Thyroid gland (tissue), 4 donors: ENCODE measurements at regions not wholly inside any gene's neighbourhood (a gene's known extent, or its start where the extent isn't known, plus 50 kb on each side); places are given as distances from the start of the nearest gene placed in this dataset.

ENCODE experiments used
- DNase-seq, 2 donors: peaks; one replicate each; pipeline ENCODE4 v3.0.0-alpha.2; 2019
- H3K27ac ChIP-seq, 3 donors: fragments of 200-600 bp; sonication (generic); 1 replicate in 2 of 3; 2 replicates in 1 of 3; pipeline ENCODE4 v1.5.1; 2016 to 2019; ENCODE audit warnings: mild to moderate bottlenecking in 1 of 3, moderate library complexity in 1 of 3
- H3K27me3 ChIP-seq: fragments of 200-600 bp; sonication (generic); one replicate; pipeline ENCODE4 v1.5.1; 2019
- H3K36me3 ChIP-seq, 2 donors: fragments of 200-600 bp; sonication (generic); one replicate each; pipeline ENCODE4 v1.5.1; 2016 to 2019
- H3K4me1 ChIP-seq, 2 donors: fragments of 200-600 bp; sonication (generic); one replicate each; pipeline ENCODE4 v1.5.1; 2017 to 2019
- H3K4me3 ChIP-seq, 3 donors: fragments of 200-600 bp; sonication (generic); replicated peaks in 1 of 3; 1 replicate in 2 of 3; 2 replicates in 1 of 3; pipeline ENCODE4 v1.5.1; 2016; ENCODE audit warnings: mild to moderate bottlenecking in 1 of 3
- H3K9me3 ChIP-seq: fragments of 200-600 bp; sonication (generic); one replicate; pipeline ENCODE4 v1.5.1; 2017
- POLR2A ChIP-seq, 2 donors: fragments of 450-650 bp; IDR thresholded peaks; one replicate each; pipeline ENCODE4 v1.6.1; 2017; ENCODE audit warnings: antibody characterized with exemption in 2 of 2, mild to moderate bottlenecking in 2 of 2, moderate library complexity in 1 of 2
- WGBS, 2 donors: methylation state at CpG; one replicate each; pipeline ENCODE4 v1.1.5; 2017; 5-methylcytosine and 5-hydroxymethylcytosine counted together
- intact Hi-C: fragments of 100-400 bp; cut with DNase I; formaldehyde crosslinking; loops from one replicate; pipeline ENCODE4 v1.15.1; 2023
- TF ChIP-seq, protein P1 (sequence below), 6 experiments: fragments of 200-600 bp in 3 of 6; fragments of 450-650 bp in 3 of 6; sonication (generic) in 3 of 6; IDR thresholded peaks; one replicate each; pipeline ENCODE4 v1.5.1; 2016 to 2019; ENCODE audit warnings: antibody characterized with exemption in 6 of 6, mild to moderate bottlenecking in 2 of 6, inconsistent platforms in 1 of 6, moderate library complexity in 1 of 6

DNA sequence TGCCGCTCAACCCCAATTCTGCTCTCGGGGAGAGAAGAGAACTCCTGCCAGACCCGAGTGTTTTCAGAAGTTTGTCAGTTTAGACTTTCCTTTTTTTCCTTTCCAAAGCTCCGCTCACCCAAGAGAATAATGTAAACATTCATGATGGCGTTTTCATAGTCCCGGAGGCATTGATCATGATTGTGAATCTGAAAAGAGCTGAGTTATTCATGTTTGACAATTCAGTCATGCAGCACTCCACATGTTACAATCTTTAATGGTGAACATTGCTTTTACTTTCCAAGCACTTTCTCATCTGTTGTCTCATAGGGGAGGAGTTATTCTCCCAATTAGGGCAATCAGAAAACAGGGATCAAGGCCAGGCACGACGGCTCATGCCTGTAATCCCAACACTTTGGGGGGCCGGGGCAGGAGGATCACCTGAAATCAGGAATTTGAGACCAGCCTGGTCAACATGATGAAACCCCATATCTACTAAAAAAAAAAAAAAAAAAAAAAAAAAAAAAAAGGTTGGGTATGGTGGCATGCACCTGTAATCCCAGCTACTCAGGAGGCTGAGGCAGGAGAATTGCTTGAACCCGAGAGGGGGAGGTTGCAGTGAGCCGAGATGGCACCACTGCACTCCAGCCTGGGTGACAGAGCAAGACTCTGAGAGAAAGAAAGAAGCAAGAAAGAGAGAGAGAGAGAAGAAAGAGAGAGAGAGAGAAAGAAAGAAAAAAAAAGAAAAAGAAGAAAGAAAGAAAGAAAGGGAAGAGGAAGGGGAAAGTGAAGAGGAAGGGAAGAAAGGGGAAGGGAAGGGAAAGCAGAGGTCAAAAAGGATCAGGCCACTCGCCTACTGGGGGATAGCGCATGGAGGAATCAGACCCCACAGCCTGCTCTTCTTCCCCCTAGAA, 70.0 kb upstream of the TNRC6C start:
- no peaks in the 10 kb centered on the region for H3K27me3 ChIP-seq
- intact Hi-C loops, result no loop called here
- TF ChIP-seq, protein P1, sequence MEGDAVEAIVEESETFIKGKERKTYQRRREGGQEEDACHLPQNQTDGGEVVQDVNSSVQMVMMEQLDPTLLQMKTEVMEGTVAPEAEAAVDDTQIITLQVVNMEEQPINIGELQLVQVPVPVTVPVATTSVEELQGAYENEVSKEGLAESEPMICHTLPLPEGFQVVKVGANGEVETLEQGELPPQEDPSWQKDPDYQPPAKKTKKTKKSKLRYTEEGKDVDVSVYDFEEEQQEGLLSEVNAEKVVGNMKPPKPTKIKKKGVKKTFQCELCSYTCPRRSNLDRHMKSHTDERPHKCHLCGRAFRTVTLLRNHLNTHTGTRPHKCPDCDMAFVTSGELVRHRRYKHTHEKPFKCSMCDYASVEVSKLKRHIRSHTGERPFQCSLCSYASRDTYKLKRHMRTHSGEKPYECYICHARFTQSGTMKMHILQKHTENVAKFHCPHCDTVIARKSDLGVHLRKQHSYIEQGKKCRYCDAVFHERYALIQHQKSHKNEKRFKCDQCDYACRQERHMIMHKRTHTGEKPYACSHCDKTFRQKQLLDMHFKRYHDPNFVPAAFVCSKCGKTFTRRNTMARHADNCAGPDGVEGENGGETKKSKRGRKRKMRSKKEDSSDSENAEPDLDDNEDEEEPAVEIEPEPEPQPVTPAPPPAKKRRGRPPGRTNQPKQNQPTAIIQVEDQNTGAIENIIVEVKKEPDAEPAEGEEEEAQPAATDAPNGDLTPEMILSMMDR (IDR thresholded peaks at IDR 0.05), result no peak
- TF ChIP-seq POLR2A (IDR thresholded peaks at IDR 0.05), result no peak

DNA sequence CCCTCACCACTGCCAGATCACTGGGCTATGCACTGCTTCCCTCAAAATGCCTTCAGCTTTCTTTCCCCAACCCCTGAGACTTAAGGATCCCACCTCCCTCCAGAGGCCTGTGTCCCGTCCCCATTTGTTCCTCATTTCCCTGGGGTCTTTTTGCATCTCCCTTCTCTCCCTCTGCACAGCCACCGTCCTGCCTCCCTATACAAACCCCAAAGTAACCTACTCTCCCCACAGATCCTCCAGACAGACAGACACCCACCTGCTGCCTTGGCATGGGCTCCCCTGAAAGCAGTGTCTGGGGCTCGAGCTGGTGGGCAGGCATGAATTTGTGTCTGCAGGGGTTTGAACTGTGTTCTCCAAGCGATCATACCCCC, 69.4 kb upstream of the TNRC6C start:
- Histone ChIP-seq H3K27me3 (no peaks in the 10 kb centered on the region), H3K36me3 (no peaks in the 10 kb centered on the region), H3K4me1 (peaks cover 3 to 10% of the 10 kb centered on the region in 2 donors), H3K4me3 (no peak overlapping the region), H3K27ac (no peak overlapping the region), H3K9me3 (no peaks in the 10 kb centered on the region)
- no peak for DNase-seq
- no peak for TF ChIP-seq POLR2A (IDR thresholded peaks at IDR 0.05)
- TF ChIP-seq, protein P1 (IDR thresholded peaks at IDR 0.05), result no peak
- WGBS, 2 donors, result 94 to 95% methylated on average over 4 of the region's 4 CpGs
- intact Hi-C loops, result no loop called here

More for the DNA sequence above, 70.0 kb upstream of the TNRC6C start:
- peak overlapping the region; percentile 17 to 72 (median 41) for H3K4me3 ChIP-seq
- no peaks in the 10 kb centered on the region for H3K9me3 ChIP-seq
- no peaks in the 10 kb centered on the region for H3K36me3 ChIP-seq
- H3K27ac ChIP-seq, result peak overlapping the region; percentile 41 to 67 (median 54)
- peaks cover 3 to 10% of the 10 kb centered on the region in 2 donors for H3K4me1 ChIP-seq
- no peak for DNase-seq
- 45 to 46% methylated on average over 13 of the region's 13 CpGs for WGBS, 2 donors

DNA sequence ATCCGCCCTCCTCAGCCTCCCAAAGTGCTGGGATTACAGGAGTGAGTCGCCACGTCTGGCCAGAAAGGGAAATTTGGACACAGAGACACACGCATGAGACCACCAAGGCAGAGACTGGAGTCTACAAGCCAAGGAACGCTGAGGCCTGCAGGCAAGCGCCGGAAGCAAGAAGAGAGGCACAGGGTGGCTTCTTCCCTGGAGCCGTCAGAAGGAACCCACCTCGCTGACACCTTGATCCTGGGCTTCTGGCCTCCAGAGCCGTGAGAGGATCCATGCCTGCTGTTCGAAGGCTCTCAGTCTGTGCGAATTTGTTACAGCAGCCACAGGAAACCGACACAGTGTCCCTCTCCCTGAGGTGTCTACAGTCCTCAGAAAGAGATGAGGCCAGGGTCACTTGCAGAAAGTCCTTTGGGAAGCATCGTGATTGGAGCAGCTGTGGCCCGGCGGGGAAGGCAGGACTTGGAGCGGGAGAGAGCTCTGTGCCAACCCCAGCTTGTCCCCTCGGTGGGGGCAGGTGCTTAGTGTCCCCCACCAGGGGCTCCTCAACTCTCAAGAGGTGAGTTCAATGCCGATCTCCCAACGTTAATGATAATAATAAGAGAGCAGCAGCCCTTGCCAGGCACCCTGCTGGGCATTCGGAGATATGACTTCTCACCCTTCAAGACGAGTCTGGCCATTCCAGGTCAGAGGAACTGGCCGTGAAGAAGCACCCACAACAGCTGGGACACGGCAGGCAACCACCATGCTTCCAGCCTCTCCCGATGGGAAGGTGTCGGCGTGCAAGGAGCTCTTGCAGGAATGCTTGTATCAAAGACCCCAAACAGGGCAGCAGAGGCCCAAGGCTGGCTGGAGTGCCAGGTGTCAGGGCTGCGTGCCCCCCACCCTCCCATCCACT, 68.4 kb upstream of the TNRC6C start:
- no peaks in the 10 kb centered on the region for H3K36me3 ChIP-seq
- H3K4me3 ChIP-seq, result no peak overlapping the region
- H3K27me3 ChIP-seq, result no peaks in the 10 kb centered on the region
- intact Hi-C loops, result no loop called here
- no peaks in the 10 kb centered on the region for H3K9me3 ChIP-seq
- WGBS, 2 donors, result 86 to 93% methylated on average over 20 to 23 of the region's 28 CpGs
- DNase-seq, result no peak
- peaks cover 3 to 10% of the 10 kb centered on the region in 2 donors for H3K4me1 ChIP-seq
- H3K27ac ChIP-seq, result no peak overlapping the region
- no peak for TF ChIP-seq POLR2A (IDR thresholded peaks at IDR 0.05)
- TF ChIP-seq, protein P1 (IDR thresholded peaks at IDR 0.05), result no peak

DNA sequence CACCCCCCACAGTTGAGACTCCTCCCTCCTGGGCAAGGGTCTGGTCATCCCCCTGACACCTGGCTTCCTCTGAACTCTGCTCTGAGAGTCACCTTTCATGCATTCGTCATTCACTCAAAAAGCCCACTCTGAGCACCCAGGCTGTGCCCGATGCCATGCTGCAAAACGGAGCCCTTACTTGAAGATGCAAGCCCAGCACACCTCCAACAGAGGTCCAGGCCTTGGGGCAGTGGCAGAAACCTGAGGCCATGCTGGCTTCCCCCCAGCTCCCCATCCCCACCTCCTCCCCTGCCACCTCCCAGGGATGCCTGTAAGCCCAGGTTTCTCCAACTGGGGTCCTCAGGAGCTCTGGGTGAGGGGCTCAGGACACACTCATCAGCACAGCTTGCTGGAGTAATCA, 67.7 kb upstream of the TNRC6C start:
- WGBS, 2 donors, result 92 to 100% methylated on average over 2 to 3 of the region's 3 CpGs
- no peak for DNase-seq
- no peak overlapping the region for H3K4me3 ChIP-seq
- peaks cover 3 to 10% of the 10 kb centered on the region in 2 donors for H3K4me1 ChIP-seq
- TF ChIP-seq, protein P1 (IDR thresholded peaks at IDR 0.05), result no peak
- TF ChIP-seq POLR2A (IDR thresholded peaks at IDR 0.05), result no peak
- no peaks in the 10 kb centered on the region for H3K27me3 ChIP-seq
- no peaks in the 10 kb centered on the region for H3K9me3 ChIP-seq
- no peak overlapping the region for H3K27ac ChIP-seq
- no peaks in the 10 kb centered on the region for H3K36me3 ChIP-seq
- intact Hi-C loops, result no loop called here
